GM23338 (cell line): ENCODE measurements at regions not wholly inside any gene's neighbourhood (a gene's known extent, or its start where the extent isn't known, plus 50 kb on each side); places are given as distances from the start of the nearest gene placed in this dataset.

ENCODE experiments used
- ATAC-seq: fragments of 200-7000 bp; cut with Tn5 transposase; 3 replicates; pipeline ENCODE4 v1.9.1; 2020
- DNase-seq: peaks from one replicate; pipeline ENCODE4 v3.0.0-alpha.2; 2015; ENCODE audit warnings: low spot score
- H2AFZ ChIP-seq: fragments of 200-600 bp; sonication (generic); 2 replicates; pipeline ENCODE4 v1.8.0; 2016; ENCODE audit warnings: antibody characterized with exemption, mild to moderate bottlenecking, moderate library complexity
- H3F3A ChIP-seq: fragments of 200-600 bp; sonication (generic); replicated peaks from 2 replicates; pipeline ENCODE4 v1.8.0; 2017; ENCODE audit warnings: antibody characterized with exemption, mixed run types, low read depth
- H3K27ac ChIP-seq: fragments of 200-600 bp; sonication (generic); 2 replicates; pipeline ENCODE4 v1.6.1; 2016; ENCODE audit warnings: low read depth
- H3K27me3 ChIP-seq: fragments of 200-600 bp; sonication (generic); 2 replicates; pipeline ENCODE4 v1.8.0; 2016; ENCODE audit warnings: mild to moderate bottlenecking, mixed run types, moderate library complexity; ENCODE audit not compliant: insufficient read depth
- H3K36me3 ChIP-seq: fragments of 200-600 bp; sonication (generic); 2 replicates; pipeline ENCODE4 v1.8.0; 2016; ENCODE audit warnings: mild to moderate bottlenecking; ENCODE audit not compliant: insufficient read depth
- H3K4me1 ChIP-seq: fragments of 200-600 bp; sonication (generic); 2 replicates; pipeline ENCODE4 v1.8.0; 2016; ENCODE audit warnings: mild to moderate bottlenecking, moderate library complexity; ENCODE audit not compliant: insufficient read depth
- H3K4me2 ChIP-seq: fragments of 200-600 bp; sonication (generic); 2 replicates; pipeline ENCODE4 v1.7.1; 2017; ENCODE audit warnings: mixed run types
- H3K4me3 ChIP-seq: fragments of 200-600 bp; sonication (generic); 2 replicates; pipeline ENCODE4 v1.6.1; 2016; ENCODE audit warnings: mixed run types
- H3K79me2 ChIP-seq: fragments of 200-600 bp; sonication (generic); replicated peaks from 2 replicates; pipeline ENCODE4 v1.8.0; 2017; ENCODE audit warnings: mild to moderate bottlenecking; ENCODE audit not compliant: insufficient read depth
- H3K9me2 ChIP-seq: fragments of 200-600 bp; sonication (generic); 2 replicates; pipeline ENCODE4 v1.8.0; 2017; ENCODE audit not compliant: insufficient read depth
- H4K20me1 ChIP-seq: fragments of 200-600 bp; sonication (generic); replicated peaks from 2 replicates; pipeline ENCODE4 v1.8.0; 2017; ENCODE audit warnings: mild to moderate bottlenecking; ENCODE audit not compliant: insufficient read depth
- H3K27ac Mint-ChIP-seq: 2 replicates; pipeline ENCODE4 v1.8.0; 2020; ENCODE audit warnings: inconsistent platforms, mild to moderate bottlenecking, moderate library complexity, mixed read lengths
- H3K27me3 Mint-ChIP-seq: 3 replicates; pipeline ENCODE4 v1.8.0; 2022; ENCODE audit warnings: low read depth, mild to moderate bottlenecking, moderate library complexity, mixed read lengths, inconsistent platforms; ENCODE audit not compliant: insufficient read depth, poor library complexity
- H3K36me3 Mint-ChIP-seq: 3 replicates; pipeline ENCODE4 v1.8.0; 2021; ENCODE audit warnings: low read depth, mild to moderate bottlenecking, inconsistent platforms, moderate library complexity, mixed read lengths
- H3K4me1 Mint-ChIP-seq: 3 replicates; pipeline ENCODE4 v1.8.0; 2020; ENCODE audit warnings: mild to moderate bottlenecking, inconsistent platforms, mixed read lengths
- H3K4me3 Mint-ChIP-seq: 3 replicates; pipeline ENCODE4 v1.8.0; 2021; ENCODE audit warnings: moderate library complexity, mild to moderate bottlenecking, inconsistent platforms, mixed read lengths
- H3K9me3 Mint-ChIP-seq: 3 replicates; pipeline ENCODE4 v1.8.0; 2020; ENCODE audit warnings: moderate library complexity, mild to moderate bottlenecking, inconsistent platforms, mixed read lengths
- CREB1 ChIP-seq: fragments of 250-450 bp; sonication (Bioruptor Pico); IDR thresholded peaks from 2 replicates; pipeline ENCODE4 v1.5.0; 2020; ENCODE audit warnings: low read depth, mild to moderate bottlenecking, moderate library complexity
- CTCF ChIP-seq, 2 experiments: fragments of 200-600 bp in 1 of 2; sonication (generic) in 1 of 2; conservative IDR thresholded peaks; 2 replicates each; pipeline versions ENCODE4 v1.5.1 to v1.6.1; 2016 to 2017; ENCODE audit warnings: antibody characterized with exemption in 2 of 2, low read depth in 2 of 2, mild to moderate bottlenecking in 2 of 2, moderate library complexity in 1 of 2
- EZH2 ChIP-seq: fragments of 200-600 bp; sonication (generic); IDR thresholded peaks from one replicate; pipeline ENCODE4 v1.8.0; 2017; ENCODE audit warnings: antibody characterized with exemption, mild to moderate bottlenecking, low read depth; ENCODE audit not compliant: unreplicated experiment
- EZH2phosphoT487 ChIP-seq: fragments of 200-600 bp; sonication (generic); IDR thresholded peaks from one replicate; pipeline ENCODE4 v1.8.1; 2018; ENCODE audit warnings: antibody characterized with exemption; ENCODE audit not compliant: unreplicated experiment
- JUNB ChIP-seq: IDR thresholded peaks from one replicate; pipeline ENCODE4 v1.6.1; 2016; ENCODE audit warnings: antibody characterized with exemption; ENCODE audit not compliant: unreplicated experiment
- NANOG ChIP-seq: IDR thresholded peaks from 2 replicates; pipeline ENCODE4 v1.6.1; 2016; ENCODE audit warnings: antibody characterized with exemption, borderline replicate concordance
- POLR2AphosphoS5 ChIP-seq: IDR thresholded peaks from 2 replicates; pipeline ENCODE4 v1.6.1; 2016; ENCODE audit warnings: antibody characterized with exemption, low read depth
- REST ChIP-seq: IDR thresholded peaks from one replicate; pipeline ENCODE4 v1.6.1; 2018; ENCODE audit warnings: antibody characterized with exemption; ENCODE audit not compliant: unreplicated experiment
- STAT1 ChIP-seq: IDR thresholded peaks from one replicate; pipeline ENCODE4 v1.6.1; 2016; ENCODE audit warnings: antibody characterized with exemption; ENCODE audit not compliant: unreplicated experiment
- ZNF114 ChIP-seq: fragments of 250-450 bp; sonication (Bioruptor Pico); IDR thresholded peaks from 2 replicates; pipeline ENCODE4 v1.5.0; 2020; ENCODE audit warnings: mild to moderate bottlenecking, moderate library complexity
- ZNF331 ChIP-seq: fragments of 250-450 bp; sonication (Bioruptor Pico); IDR thresholded peaks from 2 replicates; pipeline ENCODE4 v1.5.0; 2020; ENCODE audit warnings: low read depth, mild to moderate bottlenecking, moderate library complexity
- TF ChIP-seq, protein P1 (sequence below): fragments of 250-450 bp; sonication (Bioruptor Pico); IDR thresholded peaks from 2 replicates; pipeline ENCODE4 v1.5.0; 2020; ENCODE audit warnings: mild to moderate bottlenecking, moderate library complexity
- TF ChIP-seq, protein P2 (sequence below): IDR thresholded peaks from 2 replicates; pipeline ENCODE4 v1.6.1; 2016; ENCODE audit warnings: antibody characterized with exemption

DNA sequence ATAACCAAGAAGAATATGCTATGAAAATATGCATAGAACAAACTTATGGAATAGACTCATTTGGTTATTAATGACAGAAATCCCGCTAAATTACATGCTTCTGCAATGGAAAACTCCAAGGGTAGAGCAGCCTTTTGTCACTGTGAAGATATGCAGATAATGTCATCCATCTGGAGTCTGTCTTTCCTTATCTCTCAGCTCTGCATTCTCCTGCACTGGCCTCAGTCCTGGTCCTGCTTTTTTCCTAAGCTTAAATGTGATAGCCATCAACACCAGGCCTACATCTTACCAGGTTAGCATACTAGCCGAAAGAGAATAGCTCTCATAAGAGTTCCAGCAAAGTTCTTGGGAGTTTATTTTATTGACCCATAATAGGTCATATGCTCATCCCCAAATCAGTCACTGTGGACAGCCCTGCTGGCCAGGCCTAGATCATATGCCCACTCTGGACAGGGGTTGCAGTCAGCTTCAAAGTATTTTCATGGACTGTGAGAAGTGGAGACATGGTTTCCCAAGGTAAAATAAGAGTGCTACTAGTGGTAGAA, 86.5 kb upstream of the LEF1 start:
- no peak for TF ChIP-seq CTCF (conservative IDR thresholded peaks at IDR 0.05; ENCODE audit: low read depth in 2 of 2)
- TF ChIP-seq CREB1 (CRISPR knock-in tag): no peak
- no peak for TF ChIP-seq ZNF114 (CRISPR knock-in tag)
- TF ChIP-seq REST: no peak
- no peak for TF ChIP-seq EZH2phosphoT487
- TF ChIP-seq JUNB: no peak
- no peak for TF ChIP-seq NANOG
- TF ChIP-seq POLR2AphosphoS5: no peak
- no peak for TF ChIP-seq STAT1
- TF ChIP-seq, protein P1, sequence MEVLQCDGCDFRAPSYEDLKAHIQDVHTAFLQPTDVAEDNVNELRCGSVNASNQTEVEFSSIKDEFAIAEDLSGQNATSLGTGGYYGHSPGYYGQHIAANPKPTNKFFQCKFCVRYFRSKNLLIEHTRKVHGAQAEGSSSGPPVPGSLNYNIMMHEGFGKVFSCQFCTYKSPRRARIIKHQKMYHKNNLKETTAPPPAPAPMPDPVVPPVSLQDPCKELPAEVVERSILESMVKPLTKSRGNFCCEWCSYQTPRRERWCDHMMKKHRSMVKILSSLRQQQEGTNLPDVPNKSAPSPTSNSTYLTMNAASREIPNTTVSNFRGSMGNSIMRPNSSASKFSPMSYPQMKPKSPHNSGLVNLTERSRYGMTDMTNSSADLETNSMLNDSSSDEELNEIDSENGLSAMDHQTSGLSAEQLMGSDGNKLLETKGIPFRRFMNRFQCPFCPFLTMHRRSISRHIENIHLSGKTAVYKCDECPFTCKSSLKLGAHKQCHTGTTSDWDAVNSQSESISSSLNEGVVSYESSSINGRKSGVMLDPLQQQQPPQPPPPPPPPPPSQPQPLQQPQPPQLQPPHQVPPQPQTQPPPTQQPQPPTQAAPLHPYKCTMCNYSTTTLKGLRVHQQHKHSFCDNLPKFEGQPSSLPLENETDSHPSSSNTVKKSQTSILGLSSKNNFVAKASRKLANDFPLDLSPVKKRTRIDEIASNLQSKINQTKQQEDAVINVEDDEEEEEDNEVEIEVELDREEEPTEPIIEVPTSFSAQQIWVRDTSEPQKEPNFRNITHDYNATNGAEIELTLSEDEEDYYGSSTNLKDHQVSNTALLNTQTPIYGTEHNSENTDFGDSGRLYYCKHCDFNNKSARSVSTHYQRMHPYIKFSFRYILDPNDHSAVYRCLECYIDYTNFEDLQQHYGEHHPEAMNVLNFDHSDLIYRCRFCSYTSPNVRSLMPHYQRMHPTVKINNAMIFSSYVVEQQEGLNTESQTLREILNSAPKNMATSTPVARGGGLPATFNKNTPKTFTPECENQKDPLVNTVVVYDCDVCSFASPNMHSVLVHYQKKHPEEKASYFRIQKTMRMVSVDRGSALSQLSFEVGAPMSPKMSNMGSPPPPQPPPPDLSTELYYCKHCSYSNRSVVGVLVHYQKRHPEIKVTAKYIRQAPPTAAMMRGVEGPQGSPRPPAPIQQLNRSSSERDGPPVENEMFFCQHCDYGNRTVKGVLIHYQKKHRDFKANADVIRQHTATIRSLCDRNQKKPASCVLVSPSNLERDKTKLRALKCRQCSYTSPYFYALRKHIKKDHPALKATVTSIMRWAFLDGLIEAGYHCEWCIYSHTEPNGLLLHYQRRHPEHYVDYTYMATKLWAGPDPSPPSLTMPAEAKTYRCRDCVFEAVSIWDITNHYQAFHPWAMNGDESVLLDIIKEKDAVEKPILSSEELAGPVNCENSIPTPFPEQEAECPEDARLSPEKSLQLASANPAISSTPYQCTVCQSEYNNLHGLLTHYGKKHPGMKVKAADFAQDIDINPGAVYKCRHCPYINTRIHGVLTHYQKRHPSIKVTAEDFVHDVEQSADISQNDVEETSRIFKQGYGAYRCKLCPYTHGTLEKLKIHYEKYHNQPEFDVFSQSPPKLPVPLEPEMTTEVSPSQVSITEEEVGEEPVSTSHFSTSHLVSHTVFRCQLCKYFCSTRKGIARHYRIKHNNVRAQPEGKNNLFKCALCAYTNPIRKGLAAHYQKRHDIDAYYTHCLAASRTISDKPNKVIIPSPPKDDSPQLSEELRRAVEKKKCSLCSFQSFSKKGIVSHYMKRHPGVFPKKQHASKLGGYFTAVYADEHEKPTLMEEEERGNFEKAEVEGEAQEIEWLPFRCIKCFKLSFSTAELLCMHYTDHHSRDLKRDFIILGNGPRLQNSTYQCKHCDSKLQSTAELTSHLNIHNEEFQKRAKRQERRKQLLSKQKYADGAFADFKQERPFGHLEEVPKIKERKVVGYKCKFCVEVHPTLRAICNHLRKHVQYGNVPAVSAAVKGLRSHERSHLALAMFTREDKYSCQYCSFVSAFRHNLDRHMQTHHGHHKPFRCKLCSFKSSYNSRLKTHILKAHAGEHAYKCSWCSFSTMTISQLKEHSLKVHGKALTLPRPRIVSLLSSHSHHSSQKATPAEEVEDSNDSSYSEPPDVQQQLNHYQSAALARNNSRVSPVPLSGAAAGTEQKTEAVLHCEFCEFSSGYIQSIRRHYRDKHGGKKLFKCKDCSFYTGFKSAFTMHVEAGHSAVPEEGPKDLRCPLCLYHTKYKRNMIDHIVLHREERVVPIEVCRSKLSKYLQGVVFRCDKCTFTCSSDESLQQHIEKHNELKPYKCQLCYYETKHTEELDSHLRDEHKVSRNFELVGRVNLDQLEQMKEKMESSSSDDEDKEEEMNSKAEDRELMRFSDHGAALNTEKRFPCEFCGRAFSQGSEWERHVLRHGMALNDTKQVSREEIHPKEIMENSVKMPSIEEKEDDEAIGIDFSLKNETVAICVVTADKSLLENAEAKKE (CRISPR knock-in tag): no peak
- no peak for TF ChIP-seq ZNF331 (CRISPR knock-in tag)
- TF ChIP-seq, protein P2, sequence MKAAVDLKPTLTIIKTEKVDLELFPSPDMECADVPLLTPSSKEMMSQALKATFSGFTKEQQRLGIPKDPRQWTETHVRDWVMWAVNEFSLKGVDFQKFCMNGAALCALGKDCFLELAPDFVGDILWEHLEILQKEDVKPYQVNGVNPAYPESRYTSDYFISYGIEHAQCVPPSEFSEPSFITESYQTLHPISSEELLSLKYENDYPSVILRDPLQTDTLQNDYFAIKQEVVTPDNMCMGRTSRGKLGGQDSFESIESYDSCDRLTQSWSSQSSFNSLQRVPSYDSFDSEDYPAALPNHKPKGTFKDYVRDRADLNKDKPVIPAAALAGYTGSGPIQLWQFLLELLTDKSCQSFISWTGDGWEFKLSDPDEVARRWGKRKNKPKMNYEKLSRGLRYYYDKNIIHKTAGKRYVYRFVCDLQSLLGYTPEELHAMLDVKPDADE: no peak
- TF ChIP-seq EZH2: no peak

More for the DNA sequence above, 86.5 kb upstream of the LEF1 start:
- Mint-ChIP-seq H3K4me1 (no peaks in the 10 kb centered on the region), H3K9me3 (no peaks in the 10 kb centered on the region), H3K36me3 (no peaks in the 10 kb centered on the region), H3K4me3 (no peak overlapping the region), H3K27me3 (no peaks in the 10 kb centered on the region), H3K27ac (no peak overlapping the region)
- DNase-seq: no peak
- H3K4me1 ChIP-seq: no peaks in the 10 kb centered on the region
- H3K79me2 ChIP-seq: no peaks in the 10 kb centered on the region
- H2AFZ ChIP-seq: no peak overlapping the region
- no peak overlapping the region for H3K27ac ChIP-seq
- H3K27me3 ChIP-seq: no peaks in the 10 kb centered on the region
- H3K4me3 ChIP-seq: no peak overlapping the region
- H3F3A ChIP-seq: no peaks in the 10 kb centered on the region
- no peak overlapping the region for H3K4me2 ChIP-seq
- ATAC-seq: no peak
- no peaks in the 10 kb centered on the region for H3K9me2 ChIP-seq
- no peaks in the 10 kb centered on the region for H3K36me3 ChIP-seq
- no peaks in the 10 kb centered on the region for H4K20me1 ChIP-seq
